Lower lobe of right lung (tissue), 2 donors: ENCODE measurements at regions not wholly inside any gene's neighbourhood (a gene's known extent, or its start where the extent isn't known, plus 50 kb on each side); places are given as distances from the start of the nearest gene placed in this dataset.
"Not testable (repeated sequence)": the region's sequence is repeated elsewhere in the genome, so short reads cannot be mapped to it uniquely, and the experiment has no call there.

Source experiments
- ATAC-seq, 2 donors: fragments of 200-7000 bp; cut with Tn5 transposase; one replicate each; pipeline ENCODE4 v1.9.1; 2020 to 2022; ENCODE audit warnings: mild to moderate bottlenecking in 2 of 2, moderate library complexity in 2 of 2
- DNase-seq: peaks from one replicate; pipeline ENCODE4 v3.0.0-alpha.2; 2020
- H3K27ac ChIP-seq: fragments of 200-600 bp; one replicate; pipeline ENCODE4 v1.8.0; 2022
- H3K27me3 ChIP-seq: fragments of 200-600 bp; one replicate; pipeline ENCODE4 v1.8.0; 2022; ENCODE audit warnings: low read depth
- H3K36me3 ChIP-seq: fragments of 200-600 bp; one replicate; pipeline ENCODE4 v1.8.0; 2022; ENCODE audit warnings: mild to moderate bottlenecking
- H3K4me1 ChIP-seq: fragments of 200-600 bp; one replicate; pipeline ENCODE4 v1.8.0; 2022
- H3K4me3 ChIP-seq: fragments of 200-600 bp; one replicate; pipeline ENCODE4 v1.8.0; 2022; ENCODE audit warnings: mild to moderate bottlenecking
- H3K9me3 ChIP-seq: fragments of 200-600 bp; one replicate; pipeline ENCODE4 v1.8.0; 2022
- CTCF ChIP-seq: fragments of 200-600 bp; IDR thresholded peaks from one replicate; pipeline ENCODE4 v1.8.0; 2022; ENCODE audit warnings: antibody characterized with exemption, mild to moderate bottlenecking
- intact Hi-C: fragments of 100-400 bp; cut with DNase I; formaldehyde crosslinking; loops from one replicate; pipeline ENCODE4 v1.11.0; 2022
- donor health status: DM: no; HTN: yes; CAD: no; lungs with severe emphysema.

- TF ChIP-seq CTCF = no peak
- ATAC-seq (no peak), DNase-seq (no peak)
- Histone ChIP-seq H3K4me3 (no peak overlapping the region), H3K27me3 (no peaks in the 10 kb centered on the region), H3K36me3 (no peaks in the 10 kb centered on the region), H3K4me1 (no peaks in the 10 kb centered on the region), H3K27ac (no peak overlapping the region), H3K9me3 (no peaks in the 10 kb centered on the region)
- intact Hi-C loops = no loop called here
Observed at GRCh38 chr6:150496629-150497028, 103.1 kb upstream of the PLEKHG1 start.

GRCh38 chr6:150499882-150500312 is 99.8 kb upstream of the PLEKHG1 start:
- H3K27me3 ChIP-seq = no peaks in the 10 kb centered on the region
- H3K27ac ChIP-seq = no peak overlapping the region
- no peaks in the 10 kb centered on the region for H3K36me3 ChIP-seq
- H3K4me3 ChIP-seq = no peak overlapping the region
- intact Hi-C loops = no loop called here
- no peaks in the 10 kb centered on the region for H3K4me1 ChIP-seq
- no peak for DNase-seq
- no peak for TF ChIP-seq CTCF
- ATAC-seq = no peak
- no peaks in the 10 kb centered on the region for H3K9me3 ChIP-seq

GRCh38 chr6:150500568-150500967 is 99.1 kb upstream of the PLEKHG1 start:
- ATAC-seq, H3K4me3 ChIP-seq, H3K9me3 ChIP-seq, DNase-seq, intact Hi-C loops, H3K36me3 ChIP-seq, H3K27ac ChIP-seq, H3K4me1 ChIP-seq, H3K27me3 ChIP-seq: not testable (repeated sequence)

- Histone ChIP-seq H3K36me3 (no peaks in the 10 kb centered on the region), H3K27me3 (no peaks in the 10 kb centered on the region), H3K27ac (no peak overlapping the region), H3K9me3 (no peaks in the 10 kb centered on the region), H3K4me1 (no peaks in the 10 kb centered on the region), H3K4me3 (no peak overlapping the region)
- intact Hi-C loops = no loop called here
- TF ChIP-seq CTCF = no peak
- ATAC-seq (no peak), DNase-seq (no peak)
Observed at GRCh38 chr6:150503041-150503440, 96.6 kb upstream of the PLEKHG1 start.

- ATAC-seq (no peak), DNase-seq (no peak)
- TF ChIP-seq CTCF = no peak
Observed at GRCh38 chr6:150503586-150504339, 95.9 kb upstream of the PLEKHG1 start.

GRCh38 chr6:150507361-150507760 is 92.3 kb upstream of the PLEKHG1 start:
- H3K27me3 ChIP-seq, H3K9me3 ChIP-seq, H3K36me3 ChIP-seq, ATAC-seq, H3K4me1 ChIP-seq, DNase-seq, H3K4me3 ChIP-seq, intact Hi-C loops, H3K27ac ChIP-seq: not testable (repeated sequence)

More at GRCh38 chr6:150503586-150504339, 95.9 kb upstream of the PLEKHG1 start:
- Histone ChIP-seq H3K4me1 (no peaks in the 10 kb centered on the region), H3K36me3 (no peaks in the 10 kb centered on the region), H3K9me3 (no peaks in the 10 kb centered on the region), H3K27ac (no peak overlapping the region), H3K4me3 (no peak overlapping the region), H3K27me3 (no peaks in the 10 kb centered on the region)
- intact Hi-C loops = no loop called here
